H1 (cell line): ENCODE measurements at regions not wholly inside any gene's neighbourhood (a gene's known extent, or its start where the extent isn't known, plus 50 kb on each side); places are given as distances from the start of the nearest gene placed in this dataset.
A peak's percentile ranks its signal among the peaks of the same experiment; 100 is the strongest.

ENCODE experiments used
- BRCA1 ChIP-seq: IDR thresholded peaks from 2 replicates; pipeline ENCODE4 v1.6.1; 2012; ENCODE audit warnings: low read depth, low read length, improper control_type of control experiment
- CTBP2 ChIP-seq: IDR thresholded peaks from 2 replicates; pipeline ENCODE4 v1.7.0; 2011; ENCODE audit warnings: borderline replicate concordance, mild to moderate bottlenecking, moderate library complexity, mixed read lengths, low read length; ENCODE audit not compliant: insufficient read depth, insufficient read length
- EP300 ChIP-seq, 2 experiments: IDR thresholded peaks; 1 replicate in 1 of 2; 2 replicates in 1 of 2; pipeline ENCODE4 v1.6.1; 2011 to 2012; ENCODE audit warnings: low read depth in 2 of 2, low read length in 2 of 2, mild to moderate bottlenecking in 2 of 2, borderline replicate concordance in 1 of 2, inconsistent platforms in 1 of 2, moderate library complexity in 1 of 2
- FOSL1 ChIP-seq: IDR thresholded peaks from 2 replicates; pipeline ENCODE4 v1.6.1; 2011; ENCODE audit warnings: mild to moderate bottlenecking, low read depth, low read length, moderate library complexity; ENCODE audit not compliant: insufficient read depth
- HDAC2 ChIP-seq, 2 experiments: fragments of 300-600 bp in 1 of 2; sonication (generic) in 1 of 2; IDR thresholded peaks; 2 replicates each; pipeline ENCODE4 v1.6.1; 2011 to 2012; ENCODE audit warnings: low read depth in 2 of 2, low read length in 2 of 2, mild to moderate bottlenecking in 2 of 2, moderate library complexity in 2 of 2, borderline replicate concordance in 1 of 2, inconsistent platforms in 1 of 2
- JUND ChIP-seq: IDR thresholded peaks from 2 replicates; pipeline ENCODE4 v1.6.1; 2011; ENCODE audit warnings: mild to moderate bottlenecking, improper control_type of control experiment, low read length
- POLR2A ChIP-seq, 2 experiments: IDR thresholded peaks; 1 replicate in 1 of 2; 2 replicates in 1 of 2; pipeline ENCODE4 v1.6.1; 2011; ENCODE audit warnings: low read depth in 2 of 2, low read length in 2 of 2, mild to moderate bottlenecking in 2 of 2; ENCODE audit errors: control extremely low read depth in 1 of 2
- SRF ChIP-seq: IDR thresholded peaks from 2 replicates; pipeline ENCODE4 v1.6.1; 2011; ENCODE audit warnings: mild to moderate bottlenecking, low read depth, low read length, moderate library complexity
- SUZ12 ChIP-seq: fragments of 200-600 bp; sonication (generic); IDR thresholded peaks from 2 replicates; pipeline ENCODE4 v1.6.1; 2012; ENCODE audit warnings: mild to moderate bottlenecking, inconsistent platforms, low read length, moderate library complexity, mixed read lengths
- TCF12 ChIP-seq: IDR thresholded peaks from 2 replicates; pipeline ENCODE4 v1.6.1; 2011; ENCODE audit warnings: low read depth, mild to moderate bottlenecking, low read length
- YY1 ChIP-seq: IDR thresholded peaks from 2 replicates; pipeline ENCODE4 v1.6.1; 2011; ENCODE audit warnings: low read depth, mild to moderate bottlenecking, low read length
- ZNF274 ChIP-seq: IDR thresholded peaks from 2 replicates; pipeline ENCODE4 v1.7.0; 2012; ENCODE audit warnings: low read length, borderline replicate concordance; ENCODE audit errors: extremely low read depth
- TF ChIP-seq, protein P1 (sequence below), 3 experiments: IDR thresholded peaks; 1 replicate in 2 of 3; 2 replicates in 1 of 3; pipeline versions ENCODE4 v1.5.1 to v1.6.1; 2011; ENCODE audit warnings: low read length in 3 of 3, mild to moderate bottlenecking in 3 of 3, inconsistent platforms in 2 of 3, low read depth in 1 of 3, moderate library complexity in 1 of 3; ENCODE audit not compliant: insufficient read depth in 1 of 3; ENCODE audit errors: control extremely low read depth in 1 of 3
- TF ChIP-seq, protein P2 (sequence below): IDR thresholded peaks from 2 replicates; pipeline ENCODE4 v1.6.1; 2011; ENCODE audit warnings: low read depth, mild to moderate bottlenecking, low read length; ENCODE audit not compliant: insufficient read depth

DNA sequence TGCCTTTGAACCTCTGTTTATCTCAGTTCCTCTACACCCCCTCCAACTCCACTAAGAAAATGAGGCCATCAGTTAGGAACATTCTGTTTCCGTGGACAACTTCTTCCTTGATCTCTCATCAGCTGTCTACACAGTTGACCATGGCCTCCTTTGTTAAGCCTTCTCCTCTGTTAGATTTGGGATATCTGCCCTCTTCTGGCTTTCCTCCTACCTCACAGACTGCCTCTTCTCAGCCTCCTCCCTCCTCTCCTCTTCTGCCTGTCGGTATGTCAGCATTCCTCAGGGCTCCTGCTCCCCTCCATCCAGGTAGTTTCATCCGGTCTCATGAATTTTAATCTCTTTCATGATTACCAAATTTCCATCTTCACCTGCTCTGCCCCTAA is 454.9 kb downstream of the FOXO1 start:
- TF ChIP-seq YY1, result no peak
- TF ChIP-seq, protein P1, sequence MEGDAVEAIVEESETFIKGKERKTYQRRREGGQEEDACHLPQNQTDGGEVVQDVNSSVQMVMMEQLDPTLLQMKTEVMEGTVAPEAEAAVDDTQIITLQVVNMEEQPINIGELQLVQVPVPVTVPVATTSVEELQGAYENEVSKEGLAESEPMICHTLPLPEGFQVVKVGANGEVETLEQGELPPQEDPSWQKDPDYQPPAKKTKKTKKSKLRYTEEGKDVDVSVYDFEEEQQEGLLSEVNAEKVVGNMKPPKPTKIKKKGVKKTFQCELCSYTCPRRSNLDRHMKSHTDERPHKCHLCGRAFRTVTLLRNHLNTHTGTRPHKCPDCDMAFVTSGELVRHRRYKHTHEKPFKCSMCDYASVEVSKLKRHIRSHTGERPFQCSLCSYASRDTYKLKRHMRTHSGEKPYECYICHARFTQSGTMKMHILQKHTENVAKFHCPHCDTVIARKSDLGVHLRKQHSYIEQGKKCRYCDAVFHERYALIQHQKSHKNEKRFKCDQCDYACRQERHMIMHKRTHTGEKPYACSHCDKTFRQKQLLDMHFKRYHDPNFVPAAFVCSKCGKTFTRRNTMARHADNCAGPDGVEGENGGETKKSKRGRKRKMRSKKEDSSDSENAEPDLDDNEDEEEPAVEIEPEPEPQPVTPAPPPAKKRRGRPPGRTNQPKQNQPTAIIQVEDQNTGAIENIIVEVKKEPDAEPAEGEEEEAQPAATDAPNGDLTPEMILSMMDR (IDR thresholded peaks at IDR 0.05; ENCODE audit: control extremely low read depth in 1 of 3, insufficient read depth in 1 of 3, low read depth in 1 of 3, low read length in 3 of 3), result peak in 1 of 3 experiments; percentile 20; a peak in 1 of 4 replicates
- no peak for TF ChIP-seq JUND
- TF ChIP-seq ZNF274, result no peak
- no peak for TF ChIP-seq SRF
- TF ChIP-seq HDAC2 (IDR thresholded peaks at IDR 0.05; ENCODE audit: borderline replicate concordance in 1 of 2, low read depth in 2 of 2, low read length in 2 of 2), result no peak
- TF ChIP-seq POLR2A (IDR thresholded peaks at IDR 0.05; ENCODE audit: control extremely low read depth in 1 of 2, low read depth in 2 of 2, low read length in 2 of 2), result no peak
- no peak for TF ChIP-seq CTBP2
- no peak for TF ChIP-seq FOSL1
- no peak for TF ChIP-seq SUZ12
- TF ChIP-seq, protein P2, sequence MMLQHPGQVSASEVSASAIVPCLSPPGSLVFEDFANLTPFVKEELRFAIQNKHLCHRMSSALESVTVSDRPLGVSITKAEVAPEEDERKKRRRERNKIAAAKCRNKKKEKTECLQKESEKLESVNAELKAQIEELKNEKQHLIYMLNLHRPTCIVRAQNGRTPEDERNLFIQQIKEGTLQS, result no peak
- no peak for TF ChIP-seq EP300 (IDR thresholded peaks at IDR 0.05; ENCODE audit: borderline replicate concordance in 1 of 2, low read depth in 2 of 2, low read length in 2 of 2)
- TF ChIP-seq TCF12, result no peak
- no peak for TF ChIP-seq BRCA1
